ENCODE measurements at regions not wholly inside any gene's neighbourhood (a gene's known extent, or its start where the extent isn't known, plus 50 kb on each side); places are given as distances from the start of the nearest gene placed in this dataset.
"Not testable (repeated sequence)": the region's sequence is repeated elsewhere in the genome, so short reads cannot be mapped to it uniquely, and the experiment has no call there.

GRCh38 chr5:7250004-7250403, 145.9 kb upstream of the ADCY2 start:
- DNase-seq, result no peak
- H2BK5ac ChIP-seq (ENCODE audit: low read length), result no peak overlapping the region
- H3K23ac ChIP-seq (ENCODE audit: low read length), result no peak overlapping the region
- H3K18ac ChIP-seq (ENCODE audit: low read length), result no peak overlapping the region
- H2BK120ac ChIP-seq (ENCODE audit: low read depth, low read length), result no peak overlapping the region
- H3K27ac ChIP-seq (ENCODE audit: low read depth, low read length), result no peak overlapping the region
- no peaks in the 10 kb centered on the region for H3K79me1 ChIP-seq (ENCODE audit: low read length)
- H2AK5ac ChIP-seq (ENCODE audit: low read length), result no peak overlapping the region
- H3K9ac ChIP-seq (ENCODE audit: low read length), result no peak overlapping the region
- WGBS (ENCODE audit: extremely low coverage, insufficient coverage, low lambda C conversion rate), result no CpG with 5 or more reads among the region's 2 CpGs
- H3K4me2 ChIP-seq (ENCODE audit: low read length), result no peak overlapping the region
- H3K79me2 ChIP-seq (ENCODE audit: control insufficient read depth, insufficient read depth, low read length), result no peaks in the 10 kb centered on the region
- no peaks in the 10 kb centered on the region for H3K36me3 ChIP-seq (ENCODE audit: control insufficient read depth, insufficient read depth, low read length)
- no peaks in the 10 kb centered on the region for H3K27me3 ChIP-seq (ENCODE audit: insufficient read depth, low read length, poor library complexity)
- H3K4ac ChIP-seq (ENCODE audit: low read depth, low read length), result no peak overlapping the region
- H3K4me3 ChIP-seq (ENCODE audit: low read length), result no peak overlapping the region
- H4K8ac ChIP-seq (ENCODE audit: low read depth, low read length), result no peak overlapping the region
- H4K5ac ChIP-seq (ENCODE audit: low read length), result no peak overlapping the region
- H3K56ac ChIP-seq (ENCODE audit: low read length), result no peak overlapping the region
- no peak overlapping the region for H2BK15ac ChIP-seq (replicated peaks; ENCODE audit: low read depth)
- H3K4me1 ChIP-seq (ENCODE audit: control insufficient read depth, low read depth, low read length), result peaks cover 2% of the 10 kb centered on the region

DNA sequence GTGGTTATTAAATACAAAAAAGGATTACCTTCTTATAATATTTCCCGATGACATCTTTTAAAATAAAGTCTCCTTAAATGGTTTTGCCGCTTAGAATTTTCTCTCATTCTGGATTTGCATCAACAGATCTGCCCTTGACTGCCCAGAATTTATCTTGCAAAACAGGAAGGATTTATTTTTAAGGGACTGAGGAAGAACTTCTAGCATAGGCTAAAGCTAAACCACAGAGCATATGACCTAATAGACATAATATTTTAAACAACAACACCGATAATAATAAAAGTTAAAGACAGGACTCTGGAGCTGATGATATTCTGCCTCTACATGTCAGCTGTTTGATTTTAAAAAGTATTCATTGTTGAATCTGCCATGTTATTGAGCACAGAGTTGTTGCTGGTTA, 145.3 kb upstream of the ADCY2 start:
- no CpG with 5 or more reads among the region's 3 CpGs for WGBS (ENCODE audit: extremely low coverage, insufficient coverage, low lambda C conversion rate)
- Histone ChIP-seq H3K4me2 (ENCODE audit: low read length) (no peak overlapping the region), H3K36me3 (ENCODE audit: control insufficient read depth, insufficient read depth, low read length) (no peaks in the 10 kb centered on the region), H3K23ac (ENCODE audit: low read length) (no peak overlapping the region), H3K27ac (ENCODE audit: low read depth, low read length) (no peak overlapping the region), H3K18ac (ENCODE audit: low read length) (no peak overlapping the region), H3K56ac (ENCODE audit: low read length) (no peak overlapping the region), H4K5ac (ENCODE audit: low read length) (no peak overlapping the region), H3K27me3 (ENCODE audit: insufficient read depth, low read length, poor library complexity) (no peaks in the 10 kb centered on the region), H2BK120ac (ENCODE audit: low read depth, low read length) (no peak overlapping the region), H3K9ac (ENCODE audit: low read length) (no peak overlapping the region), H4K8ac (ENCODE audit: low read depth, low read length) (no peak overlapping the region), H3K4me3 (ENCODE audit: low read length) (no peak overlapping the region), H3K79me2 (ENCODE audit: control insufficient read depth, insufficient read depth, low read length) (no peaks in the 10 kb centered on the region), H2BK5ac (ENCODE audit: low read length) (no peak overlapping the region), H2AK5ac (ENCODE audit: low read length) (no peak overlapping the region), H2BK15ac (replicated peaks; ENCODE audit: low read depth) (no peak overlapping the region), H3K4ac (ENCODE audit: low read depth, low read length) (no peak overlapping the region), H3K4me1 (ENCODE audit: control insufficient read depth, low read depth, low read length) (peaks cover 2% of the 10 kb centered on the region), H3K79me1 (ENCODE audit: low read length) (no peaks in the 10 kb centered on the region)
- no peak for DNase-seq

DNA sequence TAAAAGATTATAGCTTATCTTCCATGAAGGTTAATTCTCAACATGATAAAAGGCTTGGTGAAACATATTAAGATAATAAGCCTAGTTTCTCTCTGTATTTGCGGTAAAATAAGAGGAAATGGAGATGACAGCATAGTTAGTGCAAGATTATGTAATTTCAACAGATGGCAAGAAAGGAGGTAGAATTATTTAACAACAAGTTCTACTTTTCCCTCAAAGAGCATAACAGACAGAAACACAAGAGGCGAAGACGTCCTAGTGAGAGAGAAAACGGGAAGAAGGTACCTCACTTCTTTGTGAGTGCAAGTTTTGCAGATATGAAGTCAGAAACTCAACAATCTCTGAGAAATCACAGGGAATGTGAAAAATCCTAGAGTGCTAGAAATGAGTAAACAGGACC, 144.8 kb upstream of the ADCY2 start:
- no peak overlapping the region for H4K5ac ChIP-seq (ENCODE audit: low read length)
- H3K9ac ChIP-seq (ENCODE audit: low read length), result no peak overlapping the region
- no peaks in the 10 kb centered on the region for H3K79me2 ChIP-seq (ENCODE audit: control insufficient read depth, insufficient read depth, low read length)
- H2BK15ac ChIP-seq (replicated peaks; ENCODE audit: low read depth), result no peak overlapping the region
- no peak overlapping the region for H3K4me2 ChIP-seq (ENCODE audit: low read length)
- H3K27me3 ChIP-seq (ENCODE audit: insufficient read depth, low read length, poor library complexity), result no peaks in the 10 kb centered on the region
- no peak overlapping the region for H3K18ac ChIP-seq (ENCODE audit: low read length)
- no peak overlapping the region for H2BK120ac ChIP-seq (ENCODE audit: low read depth, low read length)
- no peak overlapping the region for H2AK5ac ChIP-seq (ENCODE audit: low read length)
- no peaks in the 10 kb centered on the region for H3K79me1 ChIP-seq (ENCODE audit: low read length)
- H3K23ac ChIP-seq (ENCODE audit: low read length), result no peak overlapping the region
- no peak overlapping the region for H3K27ac ChIP-seq (ENCODE audit: low read depth, low read length)
- H4K8ac ChIP-seq (ENCODE audit: low read depth, low read length), result no peak overlapping the region
- H2BK5ac ChIP-seq (ENCODE audit: low read length), result no peak overlapping the region
- H3K36me3 ChIP-seq (ENCODE audit: control insufficient read depth, insufficient read depth, low read length), result no peaks in the 10 kb centered on the region
- H3K4ac ChIP-seq (ENCODE audit: low read depth, low read length), result no peak overlapping the region
- no peak for DNase-seq
- WGBS (ENCODE audit: extremely low coverage, insufficient coverage, low lambda C conversion rate), result no CpG with 5 or more reads among the region's 4 CpGs
- peaks cover 2% of the 10 kb centered on the region for H3K4me1 ChIP-seq (ENCODE audit: control insufficient read depth, low read depth, low read length)
- no peak overlapping the region for H3K4me3 ChIP-seq (ENCODE audit: low read length)
- no peak overlapping the region for H3K56ac ChIP-seq (ENCODE audit: low read length)

DNA sequence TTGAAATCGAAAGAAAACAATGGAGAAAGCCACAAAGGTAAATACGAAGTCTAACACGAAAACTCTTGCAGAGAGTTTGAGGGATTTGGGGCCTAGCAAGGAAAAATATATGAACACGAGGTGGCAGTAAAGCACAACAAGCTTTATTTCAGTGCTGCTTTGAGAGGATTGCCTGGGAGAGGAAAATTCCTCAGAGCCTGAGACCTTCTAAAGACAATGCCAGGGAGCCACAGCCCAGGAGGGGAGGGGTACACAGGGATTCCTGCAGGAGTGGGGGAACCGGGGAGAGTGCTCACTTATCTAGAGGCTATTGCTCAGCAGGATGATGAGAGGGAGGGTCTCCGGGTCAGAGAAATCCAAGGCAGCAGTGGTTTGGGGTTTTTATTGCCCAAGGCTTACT, 134.9 kb upstream of the ADCY2 start:
- no peaks in the 10 kb centered on the region for H3K27me3 ChIP-seq (ENCODE audit: insufficient read depth, low read length, poor library complexity)
- H3K56ac ChIP-seq (ENCODE audit: low read length), result peak overlapping the region; percentile 80
- peak overlapping the region; percentile 39 for H3K9ac ChIP-seq (ENCODE audit: low read length)
- no peaks in the 10 kb centered on the region for H3K79me1 ChIP-seq (ENCODE audit: low read length)
- no peak overlapping the region for H3K4me3 ChIP-seq (ENCODE audit: low read length)
- DNase-seq, result peak; percentile 99
- H2BK5ac ChIP-seq (ENCODE audit: low read length), result peak overlapping the region; percentile 82
- no peak overlapping the region for H3K4ac ChIP-seq (ENCODE audit: low read depth, low read length)
- WGBS (ENCODE audit: extremely low coverage, insufficient coverage, low lambda C conversion rate), result no CpG with 5 or more reads among the region's 6 CpGs
- no peak overlapping the region for H2AK5ac ChIP-seq (ENCODE audit: low read length)
- H3K4me1 ChIP-seq (ENCODE audit: control insufficient read depth, low read depth, low read length), result no peaks in the 10 kb centered on the region
- H3K36me3 ChIP-seq (ENCODE audit: control insufficient read depth, insufficient read depth, low read length), result no peaks in the 10 kb centered on the region
- H4K5ac ChIP-seq (ENCODE audit: low read length), result no peak overlapping the region
- H2BK15ac ChIP-seq (replicated peaks; ENCODE audit: low read depth), result no peak overlapping the region
- no peaks in the 10 kb centered on the region for H3K79me2 ChIP-seq (ENCODE audit: control insufficient read depth, insufficient read depth, low read length)
- H3K4me2 ChIP-seq (ENCODE audit: low read length), result no peak overlapping the region
- no peak overlapping the region for H3K23ac ChIP-seq (ENCODE audit: low read length)
- peak overlapping the region; percentile 72 for H3K27ac ChIP-seq (ENCODE audit: low read depth, low read length)
- no peak overlapping the region for H4K8ac ChIP-seq (ENCODE audit: low read depth, low read length)
- peak overlapping the region; percentile 94 for H2BK120ac ChIP-seq (ENCODE audit: low read depth, low read length)
- H3K18ac ChIP-seq (ENCODE audit: low read length), result peak overlapping the region; percentile 87

DNA sequence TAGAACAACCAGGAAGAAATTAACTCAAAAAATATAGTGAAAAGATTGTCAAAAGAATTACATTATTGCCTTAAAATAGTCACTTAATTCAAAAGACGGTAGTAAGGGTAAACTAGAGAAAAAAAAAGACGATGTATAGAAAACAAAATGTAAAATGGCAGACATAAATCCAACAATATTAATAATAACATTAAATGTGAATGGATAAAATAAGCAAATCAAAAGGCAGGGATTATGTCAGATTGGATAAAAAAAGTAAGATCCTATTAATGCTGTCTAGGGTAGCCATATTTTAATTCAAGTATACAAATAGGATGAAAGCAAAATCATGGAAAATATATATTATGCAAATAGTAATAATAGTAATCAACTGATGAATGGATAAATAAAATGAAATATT, 134.0 kb upstream of the ADCY2 start:
- Histone ChIP-seq H2BK15ac (replicated peaks; ENCODE audit: low read depth) (no peak overlapping the region), H4K5ac (ENCODE audit: low read length) (no peak overlapping the region), H3K18ac (ENCODE audit: low read length) (no peak overlapping the region), H3K79me2 (ENCODE audit: control insufficient read depth, insufficient read depth, low read length) (no peaks in the 10 kb centered on the region), H3K4me1 (ENCODE audit: control insufficient read depth, low read depth, low read length) (no peaks in the 10 kb centered on the region), H3K9ac (ENCODE audit: low read length) (no peak overlapping the region), H3K4ac (ENCODE audit: low read depth, low read length) (no peak overlapping the region), H3K79me1 (ENCODE audit: low read length) (no peaks in the 10 kb centered on the region), H2BK5ac (ENCODE audit: low read length) (no peak overlapping the region), H3K4me3 (ENCODE audit: low read length) (no peak overlapping the region), H2BK120ac (ENCODE audit: low read depth, low read length) (no peak overlapping the region), H2AK5ac (ENCODE audit: low read length) (no peak overlapping the region), H3K27me3 (ENCODE audit: insufficient read depth, low read length, poor library complexity) (no peaks in the 10 kb centered on the region), H3K23ac (ENCODE audit: low read length) (no peak overlapping the region), H3K27ac (ENCODE audit: low read depth, low read length) (no peak overlapping the region), H3K4me2 (ENCODE audit: low read length) (no peak overlapping the region), H4K8ac (ENCODE audit: low read depth, low read length) (no peak overlapping the region), H3K56ac (ENCODE audit: low read length) (no peak overlapping the region), H3K36me3 (ENCODE audit: control insufficient read depth, insufficient read depth, low read length) (no peaks in the 10 kb centered on the region)
- DNase-seq, result no peak
- WGBS (ENCODE audit: extremely low coverage, insufficient coverage, low lambda C conversion rate), result no CpG with 5 or more reads among the region's 2 CpGs

GRCh38 chr5:7263398-7264015, 132.4 kb upstream of the ADCY2 start:
- H3K27ac ChIP-seq (ENCODE audit: low read depth, low read length); H3K27me3 ChIP-seq (ENCODE audit: insufficient read depth, low read length, poor library complexity); H2AK5ac ChIP-seq (ENCODE audit: low read length); H2BK5ac ChIP-seq (ENCODE audit: low read length); H4K8ac ChIP-seq (ENCODE audit: low read depth, low read length); H3K79me2 ChIP-seq (ENCODE audit: control insufficient read depth, insufficient read depth, low read length); H2BK15ac ChIP-seq (replicated peaks; ENCODE audit: low read depth); H2BK120ac ChIP-seq (ENCODE audit: low read depth, low read length); H3K4me3 ChIP-seq (ENCODE audit: low read length); H3K36me3 ChIP-seq (ENCODE audit: control insufficient read depth, insufficient read depth, low read length); H3K23ac ChIP-seq (ENCODE audit: low read length); H3K9ac ChIP-seq (ENCODE audit: low read length); H3K4me1 ChIP-seq (ENCODE audit: control insufficient read depth, low read depth, low read length); H4K5ac ChIP-seq (ENCODE audit: low read length); H3K4me2 ChIP-seq (ENCODE audit: low read length); H3K18ac ChIP-seq (ENCODE audit: low read length); H3K56ac ChIP-seq (ENCODE audit: low read length); H3K79me1 ChIP-seq (ENCODE audit: low read length): not testable (repeated sequence)
- WGBS (ENCODE audit: extremely low coverage, insufficient coverage, low lambda C conversion rate), result no CpG with 5 or more reads among the region's 4 CpGs
- peak; percentile 61 for DNase-seq
- H3K4ac ChIP-seq (ENCODE audit: low read depth, low read length), result peak overlapping the region; percentile 55

All from mesendoderm (in vitro differentiated cells).